GM19238 (cell line): ENCODE measurements at regions not wholly inside any gene's neighbourhood (a gene's known extent, or its start where the extent isn't known, plus 50 kb on each side); places are given as distances from the start of the nearest gene placed in this dataset.

Source experiments
- DNase-seq: peaks from one replicate; pipeline ENCODE4 v3.0.0; 2011; ENCODE audit warnings: low spot score; ENCODE audit not compliant: insufficient read length

DNA sequence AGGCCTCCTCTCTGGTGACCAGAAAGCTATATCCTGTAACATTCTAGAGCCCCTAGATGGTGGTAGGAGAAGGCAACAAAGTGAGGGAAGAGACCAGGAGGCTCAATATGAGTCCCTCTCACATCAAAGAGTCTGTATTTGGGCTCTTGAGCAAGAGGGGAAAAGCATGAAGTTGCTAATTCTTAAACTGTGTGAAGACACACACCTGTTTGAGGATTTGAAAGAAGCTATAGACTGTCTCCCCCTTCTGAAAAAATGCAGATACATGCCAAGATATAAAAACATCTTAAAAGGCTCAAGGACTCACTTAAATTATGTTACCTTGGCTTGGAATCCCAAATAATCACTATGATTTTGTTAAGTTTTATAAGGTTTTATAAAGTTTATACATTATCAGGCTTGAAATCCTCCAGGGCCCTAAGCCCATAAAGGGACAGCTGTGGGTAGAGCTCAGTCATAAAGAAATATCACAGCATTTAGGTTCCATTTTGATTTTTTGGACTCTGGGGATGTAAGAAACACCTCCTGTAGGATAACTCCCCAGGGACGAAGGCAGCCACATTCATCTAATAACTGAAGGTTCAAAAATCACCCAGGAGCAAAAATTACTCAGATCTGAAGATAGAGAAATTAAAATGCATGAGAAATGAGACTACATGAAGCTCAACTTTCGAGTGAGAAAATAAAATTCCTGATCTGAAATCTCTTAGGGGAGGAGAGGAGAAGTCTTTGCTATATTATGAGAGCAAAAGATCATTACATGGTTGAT is 136.1 kb upstream of the LGALSL start:
- DNase-seq: no peak

GRCh38 chr2:64318476-64318748 is 135.6 kb upstream of the LGALSL start:
- no peak for DNase-seq

GRCh38 chr2:64319896-64320295 is 134.1 kb upstream of the LGALSL start:
- DNase-seq: no peak

DNA sequence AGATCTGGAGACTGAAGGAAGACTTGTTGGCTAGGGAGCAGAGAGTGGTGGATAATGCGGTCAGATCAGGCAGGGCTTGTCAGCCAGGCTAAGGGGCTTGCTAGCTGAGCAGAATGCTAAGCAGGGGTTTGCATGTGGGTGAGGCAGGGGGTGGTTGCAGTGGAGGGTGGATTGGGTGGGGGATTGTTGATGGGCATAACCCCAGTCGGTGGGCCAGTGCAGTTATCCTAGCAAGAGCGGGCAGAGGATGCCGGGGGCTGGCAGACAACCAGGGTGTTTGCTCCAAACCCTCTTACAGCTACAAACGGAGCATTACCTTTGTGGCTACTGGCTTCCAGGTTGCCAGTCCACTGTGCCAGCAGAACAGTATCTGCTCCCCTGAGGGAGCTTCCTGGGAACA is 131.5 kb upstream of the LGALSL start:
- no peak for DNase-seq

DNA sequence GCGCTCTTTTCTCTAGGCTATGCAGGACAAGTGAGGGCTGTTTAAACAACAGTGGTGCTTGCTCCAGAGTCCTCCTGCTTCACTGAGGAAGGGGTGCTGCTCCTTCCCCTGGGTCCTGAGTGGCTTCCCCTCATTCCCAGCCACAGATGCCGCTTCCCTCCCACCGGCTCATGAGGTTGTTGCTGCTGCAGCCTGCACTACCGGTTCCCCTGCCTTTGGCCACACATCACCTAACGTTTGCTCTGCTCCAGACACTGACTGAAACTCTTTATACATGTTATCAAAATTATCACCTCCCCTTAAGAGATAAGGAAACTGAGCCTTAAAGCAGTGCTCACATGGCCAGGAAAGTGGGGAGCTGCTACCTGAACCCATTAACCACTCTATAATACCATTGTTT is 130.8 kb upstream of the LGALSL start:
- no peak for DNase-seq

GRCh38 chr2:64324746-64325410 is 129.1 kb upstream of the LGALSL start:
- DNase-seq: no peak

DNA sequence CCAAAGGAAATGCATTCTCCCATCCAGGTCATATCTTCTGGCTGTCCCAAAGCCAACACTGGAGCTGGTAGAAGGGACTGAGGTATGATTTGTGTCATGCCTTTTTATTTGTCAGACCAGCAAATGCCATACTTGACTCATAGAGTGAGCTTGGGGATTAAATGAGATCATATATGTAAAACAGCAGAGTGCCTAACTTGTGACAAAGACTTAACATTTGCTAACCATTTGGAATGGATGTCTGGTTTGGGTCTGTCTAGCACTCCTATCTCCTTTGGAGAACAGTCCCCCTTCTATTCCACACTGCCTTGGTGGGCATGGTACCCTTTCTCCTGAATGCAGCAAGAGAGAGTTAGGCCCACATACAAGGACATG is 128.5 kb upstream of the LGALSL start:
- no peak for DNase-seq

GRCh38 chr2:64325852-64326577 is 127.9 kb upstream of the LGALSL start:
- DNase-seq: peak; percentile 51

DNA sequence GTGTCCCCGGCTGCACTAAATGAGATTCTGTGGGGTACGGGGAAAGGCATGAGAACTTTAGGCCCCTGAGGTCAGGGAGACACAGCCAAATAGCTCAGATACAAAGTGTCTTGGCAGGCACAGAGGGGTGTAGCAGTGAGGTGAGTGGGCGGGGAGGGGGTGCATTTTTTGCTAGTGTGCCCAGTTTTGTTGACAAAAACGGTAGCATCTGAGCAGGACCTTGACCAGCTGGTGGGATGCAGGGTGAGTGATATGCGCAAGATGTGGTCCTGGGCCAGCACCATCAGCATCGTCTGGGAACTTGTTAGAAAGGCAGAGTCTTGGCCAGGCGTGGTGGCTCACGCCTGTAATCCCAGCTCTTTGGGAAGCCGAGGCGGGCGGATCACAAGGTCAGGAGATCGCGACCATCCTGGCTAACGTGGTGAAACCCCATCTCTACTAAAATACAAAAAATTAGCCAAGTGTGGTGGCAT is 127.3 kb upstream of the LGALSL start:
- DNase-seq: no peak

DNA sequence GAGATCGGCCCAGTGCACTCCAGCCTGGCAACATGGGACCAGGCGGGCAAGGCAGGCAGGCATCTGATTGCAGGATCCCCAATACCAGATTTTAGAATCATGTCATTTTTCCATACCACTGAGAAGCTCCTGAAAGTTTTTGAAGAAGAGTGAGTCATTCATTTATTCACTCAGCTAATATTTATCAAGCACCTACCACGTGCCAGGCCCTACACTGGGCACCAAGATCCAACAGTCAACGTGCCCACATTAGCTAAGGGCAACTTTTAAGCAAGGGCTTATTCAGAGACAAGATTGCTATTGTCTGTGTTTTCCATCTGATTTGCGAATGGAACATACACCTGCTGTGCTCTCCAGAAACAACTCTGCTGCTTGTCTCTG is 126.8 kb upstream of the LGALSL start:
- no peak for DNase-seq

DNA sequence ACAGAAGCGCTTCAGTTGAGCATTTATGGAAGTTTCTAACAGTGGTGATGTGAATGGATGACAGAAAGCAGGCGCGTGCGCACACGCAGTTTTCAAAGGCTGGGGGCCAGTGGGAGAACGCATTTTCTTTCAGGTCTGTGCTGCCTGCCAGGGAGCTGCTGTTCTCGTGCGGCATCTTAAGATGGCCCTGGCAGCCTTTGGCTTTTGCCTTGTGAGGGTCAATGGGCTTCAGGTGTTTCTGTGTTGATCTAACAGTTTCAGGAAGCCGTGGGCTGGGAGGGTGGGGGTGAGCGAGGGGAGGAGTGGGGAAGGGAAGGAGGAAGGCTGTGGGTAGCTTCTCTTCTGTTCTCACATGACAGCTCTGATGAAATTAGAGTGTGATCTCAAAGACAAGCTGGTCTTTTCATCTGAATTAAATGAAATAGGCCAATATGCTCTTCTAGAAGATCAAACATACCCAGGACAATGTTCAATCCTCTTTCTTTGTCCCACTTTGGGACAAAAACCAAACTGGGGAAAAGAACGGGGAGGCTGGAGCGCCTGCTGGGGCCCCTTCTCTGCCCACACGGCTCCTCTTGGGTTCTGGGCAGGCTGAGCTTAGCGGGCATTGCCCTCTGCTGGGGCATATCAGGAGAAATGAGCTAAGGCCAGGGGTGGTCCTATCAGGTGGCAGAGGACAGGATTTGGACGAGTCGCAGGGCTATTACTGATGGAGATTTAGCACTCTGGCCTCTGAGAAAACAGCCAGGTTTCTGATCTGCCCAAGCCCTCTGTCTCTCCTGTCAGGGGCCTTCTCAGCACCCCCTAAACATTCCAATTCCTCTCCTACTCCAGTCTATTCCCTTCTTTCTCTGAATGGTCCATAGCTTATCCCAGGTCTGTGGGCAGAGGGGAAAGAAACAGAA is 126.2 kb upstream of the LGALSL start:
- no peak for DNase-seq

DNA sequence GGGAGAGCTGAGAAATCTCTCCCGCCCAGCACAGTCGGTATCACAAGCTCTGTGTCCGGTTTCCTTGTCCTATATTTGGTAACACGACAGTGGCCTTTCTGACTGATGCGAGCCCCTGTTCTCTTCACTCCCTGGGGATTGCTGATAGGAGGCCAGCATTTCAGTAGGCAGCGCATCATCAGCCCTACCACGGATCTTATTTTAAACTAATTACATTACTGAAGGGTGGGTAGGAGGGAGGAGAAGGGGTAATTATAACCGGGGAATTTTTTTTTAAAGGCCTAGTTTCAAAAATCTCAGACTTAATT is 125.6 kb upstream of the LGALSL start:
- DNase-seq: no peak

DNA sequence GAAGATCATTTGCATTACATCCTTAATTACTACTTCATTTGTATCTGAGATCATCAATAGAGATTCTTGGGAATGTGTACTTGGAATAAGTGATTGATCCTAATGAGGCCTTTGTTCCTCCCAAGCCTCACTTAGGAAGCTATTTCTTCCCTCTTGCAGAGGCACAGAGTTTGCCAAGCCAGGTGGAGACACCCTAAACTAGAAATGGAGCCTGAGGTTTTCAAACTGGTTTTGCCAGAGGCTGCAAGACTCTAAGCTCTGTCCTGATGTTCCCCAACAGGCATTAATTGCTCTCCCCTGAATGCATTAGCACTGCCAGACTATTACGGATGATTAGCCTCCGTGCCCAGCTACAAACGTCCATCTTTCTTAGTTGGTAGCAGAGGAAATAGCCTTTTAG is 125.2 kb upstream of the LGALSL start:
- DNase-seq: no peak

DNA sequence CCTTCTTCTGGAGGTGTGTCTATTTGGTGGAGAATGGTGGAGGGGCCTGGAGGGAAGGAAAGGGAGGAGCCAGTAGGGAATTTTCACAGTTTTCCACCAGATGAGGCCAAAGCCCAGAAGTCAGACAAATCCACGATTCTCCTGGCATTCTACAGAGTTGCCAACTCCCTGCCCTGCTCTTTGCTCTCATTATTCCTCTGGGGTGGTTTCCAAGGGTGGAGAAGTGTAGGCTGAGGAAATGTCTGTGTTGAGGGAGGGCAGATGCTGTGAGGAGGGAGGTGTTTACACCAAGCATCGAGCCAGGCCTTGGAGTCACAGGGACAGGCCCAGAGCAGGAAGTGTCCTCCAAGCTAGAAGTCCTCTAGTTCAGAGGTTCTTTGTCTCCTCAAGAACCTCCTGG is 124.1 kb upstream of the LGALSL start:
- no peak for DNase-seq

- no peak for DNase-seq
Measured at GRCh38 chr2:64330281-64331113, 123.5 kb upstream of the LGALSL start.

DNA sequence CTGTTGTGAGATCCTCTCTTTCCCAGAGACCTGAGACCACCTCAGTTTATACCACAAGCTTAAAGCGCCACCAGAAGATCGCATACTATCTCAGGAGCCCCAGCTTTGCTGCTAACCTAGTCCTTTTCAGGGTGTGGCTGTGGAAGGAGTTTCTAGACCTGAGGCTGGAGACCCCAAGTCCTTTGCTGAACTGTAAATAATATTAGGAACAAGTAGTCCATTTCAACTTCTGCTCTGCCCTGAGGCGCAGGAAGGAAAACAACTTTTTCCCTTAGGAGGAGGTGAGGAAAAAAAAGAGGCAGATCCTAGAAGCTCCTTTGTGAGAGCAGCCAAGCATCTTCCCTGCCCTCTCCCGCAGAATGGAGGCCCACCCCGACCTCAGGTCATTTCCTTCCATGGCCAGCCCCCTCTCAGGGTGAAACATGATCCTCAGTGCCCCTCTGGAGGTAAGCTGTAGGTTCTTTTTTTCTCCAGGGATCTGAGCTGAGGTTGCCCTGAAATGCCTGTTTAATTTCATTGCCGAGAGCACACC is 122.8 kb upstream of the LGALSL start:
- no peak for DNase-seq

- DNase-seq: no peak
Measured at GRCh38 chr2:64331849-64332699, 121.9 kb upstream of the LGALSL start.

- no peak for DNase-seq
Measured at GRCh38 chr2:64336171-64336570, 117.8 kb upstream of the LGALSL start.

DNA sequence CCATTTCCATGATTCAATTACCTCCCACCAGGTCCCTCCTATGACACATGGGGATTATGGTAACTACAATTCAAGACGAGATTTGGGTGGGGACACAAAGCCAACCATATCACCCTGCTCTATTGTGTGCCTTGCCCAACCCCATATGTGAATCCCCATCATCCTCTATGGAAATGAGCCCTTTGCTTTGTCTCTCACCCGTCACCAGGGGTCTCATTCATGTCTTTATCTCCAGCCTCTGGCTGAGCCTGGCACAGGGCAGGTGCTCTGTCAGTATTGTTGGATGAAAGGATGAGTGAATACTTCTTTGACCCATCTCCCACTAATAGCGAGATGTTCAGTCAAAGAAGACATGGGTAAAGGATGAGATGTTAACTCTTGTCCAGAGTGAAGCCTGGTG is 116.6 kb upstream of the LGALSL start:
- no peak for DNase-seq

GRCh38 chr2:64338108-64338507 is 115.9 kb upstream of the LGALSL start:
- no peak for DNase-seq
